ENCODE measurements at regions not wholly inside any gene's neighbourhood (a gene's known extent, or its start where the extent isn't known, plus 50 kb on each side); places are given as distances from the start of the nearest gene placed in this dataset.
"Not testable (repeated sequence)": the region's sequence is repeated elsewhere in the genome, so short reads cannot be mapped to it uniquely, and the experiment has no call there.

DNA sequence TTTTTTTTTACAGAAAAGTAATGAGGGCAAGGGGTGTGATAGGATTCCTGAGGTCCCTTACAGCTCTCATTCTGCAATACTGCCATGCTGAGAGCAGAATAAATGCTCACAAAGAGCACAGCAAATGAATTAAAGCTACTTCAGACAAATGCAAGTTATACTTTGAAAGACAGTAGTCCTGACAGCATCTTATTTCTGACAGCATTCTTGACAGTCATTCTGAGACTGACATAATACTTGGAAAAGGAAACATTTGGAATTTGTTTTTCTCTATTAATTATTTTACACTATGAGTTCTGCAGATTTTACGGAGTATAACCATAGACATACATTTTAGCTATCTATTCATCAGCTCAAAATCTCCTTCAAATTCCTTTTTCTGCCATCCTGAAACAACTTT is 935.2 kb upstream of the FAM98A start:
- DNase-seq (ENCODE audit: extremely low read depth, insufficient read length): no peak
- Histone ChIP-seq H3K4me3 (replicated peaks; ENCODE audit: low read depth, low read length) (no peak overlapping the region), H3K27me3 (replicated peaks; ENCODE audit: control insufficient read depth, insufficient read depth, low read length) (no peaks in the 10 kb centered on the region), H3K36me3 (ENCODE audit: control insufficient read depth, insufficient read depth, low read length) (no peaks in the 10 kb centered on the region)
- TF ChIP-seq, protein P1, sequence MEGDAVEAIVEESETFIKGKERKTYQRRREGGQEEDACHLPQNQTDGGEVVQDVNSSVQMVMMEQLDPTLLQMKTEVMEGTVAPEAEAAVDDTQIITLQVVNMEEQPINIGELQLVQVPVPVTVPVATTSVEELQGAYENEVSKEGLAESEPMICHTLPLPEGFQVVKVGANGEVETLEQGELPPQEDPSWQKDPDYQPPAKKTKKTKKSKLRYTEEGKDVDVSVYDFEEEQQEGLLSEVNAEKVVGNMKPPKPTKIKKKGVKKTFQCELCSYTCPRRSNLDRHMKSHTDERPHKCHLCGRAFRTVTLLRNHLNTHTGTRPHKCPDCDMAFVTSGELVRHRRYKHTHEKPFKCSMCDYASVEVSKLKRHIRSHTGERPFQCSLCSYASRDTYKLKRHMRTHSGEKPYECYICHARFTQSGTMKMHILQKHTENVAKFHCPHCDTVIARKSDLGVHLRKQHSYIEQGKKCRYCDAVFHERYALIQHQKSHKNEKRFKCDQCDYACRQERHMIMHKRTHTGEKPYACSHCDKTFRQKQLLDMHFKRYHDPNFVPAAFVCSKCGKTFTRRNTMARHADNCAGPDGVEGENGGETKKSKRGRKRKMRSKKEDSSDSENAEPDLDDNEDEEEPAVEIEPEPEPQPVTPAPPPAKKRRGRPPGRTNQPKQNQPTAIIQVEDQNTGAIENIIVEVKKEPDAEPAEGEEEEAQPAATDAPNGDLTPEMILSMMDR (IDR thresholded peaks at IDR 0.05; ENCODE audit: insufficient read depth, low read length, poor library complexity, severe bottlenecking): no peak

DNA sequence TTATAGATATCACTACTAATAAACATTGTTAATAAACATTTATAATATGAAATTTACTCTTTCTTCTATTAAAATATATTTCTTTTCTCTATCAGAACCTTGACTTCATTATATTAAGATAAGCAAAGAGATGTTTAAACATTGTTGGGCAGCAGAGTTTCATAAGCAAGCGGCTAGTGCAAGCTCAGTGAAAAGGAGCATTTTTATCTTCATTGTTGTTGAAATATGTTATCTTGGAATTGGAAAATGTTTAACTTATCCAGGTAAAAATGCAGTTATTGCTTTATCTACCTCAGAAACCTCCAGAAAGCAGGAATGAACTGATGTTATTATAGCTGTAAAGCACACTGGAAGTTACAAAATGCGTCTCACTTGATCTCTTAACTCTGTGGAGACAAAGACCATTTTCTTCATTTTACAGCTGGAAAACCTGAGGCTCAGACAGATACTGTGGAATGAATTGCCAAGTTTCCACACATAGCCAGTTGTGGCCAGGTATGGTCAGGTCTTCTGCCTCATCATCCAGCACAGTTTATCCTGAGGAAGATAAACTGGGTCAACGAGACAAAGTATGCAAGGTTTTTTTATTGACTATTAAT is 934.6 kb upstream of the FAM98A start:
- Histone ChIP-seq H3K4me3 (replicated peaks; ENCODE audit: low read depth, low read length) (no peak overlapping the region), H3K36me3 (ENCODE audit: control insufficient read depth, insufficient read depth, low read length) (no peaks in the 10 kb centered on the region), H3K27me3 (replicated peaks; ENCODE audit: control insufficient read depth, insufficient read depth, low read length) (no peaks in the 10 kb centered on the region)
- TF ChIP-seq, protein P1 (IDR thresholded peaks at IDR 0.05; ENCODE audit: insufficient read depth, low read length, poor library complexity, severe bottlenecking): no peak
- no peak for DNase-seq (ENCODE audit: extremely low read depth, insufficient read length)

DNA sequence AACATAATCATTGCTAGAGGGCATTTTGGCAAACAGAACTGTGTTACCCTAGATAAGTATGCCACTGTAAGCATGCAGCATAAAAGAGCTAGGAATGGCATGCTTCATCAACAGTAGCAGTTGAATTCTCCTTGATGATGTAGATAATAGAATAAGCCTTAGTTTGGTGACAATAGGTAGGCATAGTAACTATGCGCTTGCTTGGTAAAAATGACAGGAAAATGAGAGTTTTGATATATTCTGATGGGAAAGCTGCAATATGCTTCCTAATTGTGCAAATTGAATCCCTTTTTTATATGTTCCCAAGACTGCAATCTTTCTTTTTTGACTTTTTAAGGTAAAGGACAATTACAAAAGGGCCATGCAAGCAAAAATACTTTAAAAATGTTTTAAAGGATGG is 930.9 kb upstream of the FAM98A start:
- DNase-seq (ENCODE audit: extremely low read depth, insufficient read length): no peak
- H3K36me3 ChIP-seq (ENCODE audit: control insufficient read depth, insufficient read depth, low read length): no peaks in the 10 kb centered on the region
- TF ChIP-seq, protein P1 (IDR thresholded peaks at IDR 0.05; ENCODE audit: insufficient read depth, low read length, poor library complexity, severe bottlenecking): no peak
- no peak overlapping the region for H3K4me3 ChIP-seq (replicated peaks; ENCODE audit: low read depth, low read length)
- H3K27me3 ChIP-seq (replicated peaks; ENCODE audit: control insufficient read depth, insufficient read depth, low read length): no peaks in the 10 kb centered on the region

DNA sequence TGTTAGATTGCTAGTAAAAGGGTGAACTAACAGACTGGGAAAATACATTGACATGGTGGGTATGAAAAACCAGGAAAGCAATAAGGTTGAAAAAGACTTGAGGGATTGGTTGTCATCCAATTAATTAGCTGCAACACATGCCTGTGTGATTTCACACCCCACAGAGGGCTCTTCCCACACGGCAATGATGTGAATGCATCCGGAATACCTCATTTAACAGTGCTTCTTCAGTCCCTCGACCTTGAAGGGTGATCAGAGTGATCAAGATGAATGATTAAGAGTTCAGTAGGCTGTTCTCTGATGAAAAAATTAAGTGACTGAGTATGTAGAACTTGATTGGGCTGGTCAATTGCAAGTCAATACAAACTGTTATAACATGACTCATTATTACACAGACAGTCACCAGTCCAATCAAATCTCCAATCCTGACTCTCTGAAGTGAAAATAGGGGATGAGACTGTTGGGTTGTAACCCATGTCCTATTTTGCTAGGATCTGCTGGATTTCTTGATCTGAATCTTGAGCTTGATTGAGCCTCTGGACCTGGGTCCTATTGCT is 924.9 kb upstream of the FAM98A start:
- no peak for DNase-seq (ENCODE audit: extremely low read depth, insufficient read length)
- Histone ChIP-seq H3K4me3 (replicated peaks; ENCODE audit: low read depth, low read length) (no peak overlapping the region), H3K36me3 (ENCODE audit: control insufficient read depth, insufficient read depth, low read length) (no peaks in the 10 kb centered on the region), H3K27me3 (replicated peaks; ENCODE audit: control insufficient read depth, insufficient read depth, low read length) (no peaks in the 10 kb centered on the region)
- TF ChIP-seq, protein P1 (IDR thresholded peaks at IDR 0.05; ENCODE audit: insufficient read depth, low read length, poor library complexity, severe bottlenecking): no peak

DNA sequence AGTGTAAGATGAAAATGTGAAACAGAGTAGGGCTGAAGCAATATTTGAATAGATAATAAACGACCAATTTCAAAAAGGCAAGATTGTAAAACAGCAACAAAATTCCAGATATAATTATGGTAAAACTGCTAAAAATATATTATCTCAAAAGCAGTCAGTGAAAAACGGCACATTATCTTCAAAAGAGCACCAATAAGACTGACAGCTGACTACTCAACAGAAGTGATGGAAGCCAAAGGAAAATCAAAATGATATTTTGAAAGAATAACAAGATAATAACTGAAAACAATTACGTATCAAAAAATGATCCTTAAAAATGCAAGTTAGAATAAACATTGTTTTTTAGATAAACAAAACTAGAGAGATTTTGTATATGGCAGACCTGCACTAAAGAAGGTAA is 920.6 kb upstream of the FAM98A start:
- no peaks in the 10 kb centered on the region for H3K27me3 ChIP-seq (replicated peaks; ENCODE audit: control insufficient read depth, insufficient read depth, low read length)
- no peaks in the 10 kb centered on the region for H3K36me3 ChIP-seq (ENCODE audit: control insufficient read depth, insufficient read depth, low read length)
- TF ChIP-seq, protein P1 (IDR thresholded peaks at IDR 0.05; ENCODE audit: insufficient read depth, low read length, poor library complexity, severe bottlenecking): no peak

DNA sequence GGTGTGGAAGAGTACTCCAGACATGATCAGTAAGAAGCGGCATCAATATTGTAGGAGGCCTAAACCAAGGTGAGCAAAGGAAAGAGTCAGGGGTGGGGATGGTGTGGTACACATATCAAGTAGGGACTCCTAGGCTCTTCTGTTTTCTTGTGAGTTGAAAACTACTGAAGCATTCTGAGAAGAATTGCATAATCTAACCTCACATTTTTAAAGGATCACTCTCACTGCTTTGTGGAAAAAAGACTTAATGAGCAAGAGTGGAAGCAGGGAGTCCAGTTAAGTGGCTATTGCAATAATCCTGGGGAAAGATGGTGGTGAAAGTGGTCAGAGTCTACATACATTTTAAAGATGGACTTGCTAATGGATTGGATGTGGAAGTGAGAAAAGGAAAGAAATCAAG is 899.5 kb upstream of the FAM98A start:
- H3K36me3 ChIP-seq (ENCODE audit: control insufficient read depth, insufficient read depth, low read length): no peaks in the 10 kb centered on the region
- DNase-seq (ENCODE audit: extremely low read depth, insufficient read length): no peak

More for the DNA sequence above, 920.6 kb upstream of the FAM98A start:
- DNase-seq (ENCODE audit: extremely low read depth, insufficient read length): no peak
- no peak overlapping the region for H3K4me3 ChIP-seq (replicated peaks; ENCODE audit: low read depth, low read length)

DNA sequence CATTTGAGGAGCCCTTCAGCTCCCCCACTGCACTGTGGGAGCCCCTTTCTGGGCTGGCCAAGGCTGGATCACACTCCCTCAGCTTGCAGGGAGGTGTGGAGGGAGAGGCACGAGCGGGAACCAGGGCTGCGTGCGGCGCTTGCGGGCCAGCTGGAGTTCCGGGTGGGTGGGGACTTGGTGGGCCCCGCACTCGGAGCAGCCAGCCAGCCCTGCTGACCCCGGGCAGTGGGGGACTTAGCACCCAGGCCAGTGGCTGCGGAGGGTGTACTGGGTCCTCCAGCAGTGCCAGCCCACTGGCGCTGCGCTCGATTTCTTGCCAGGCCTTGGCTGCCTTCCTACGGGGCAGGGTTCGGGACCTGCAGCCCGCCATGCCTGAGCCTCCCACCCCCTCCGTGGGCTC is 895.1 kb upstream of the FAM98A start:
- H3K27me3 ChIP-seq (replicated peaks; ENCODE audit: control insufficient read depth, insufficient read depth, low read length); H3K36me3 ChIP-seq (ENCODE audit: control insufficient read depth, insufficient read depth, low read length); DNase-seq (ENCODE audit: extremely low read depth, insufficient read length); H3K4me3 ChIP-seq (replicated peaks; ENCODE audit: low read depth, low read length): not testable (repeated sequence)

More for the DNA sequence above, 899.5 kb upstream of the FAM98A start:
- H3K27me3 ChIP-seq (replicated peaks; ENCODE audit: control insufficient read depth, insufficient read depth, low read length): no peaks in the 10 kb centered on the region
- TF ChIP-seq, protein P1 (IDR thresholded peaks at IDR 0.05; ENCODE audit: insufficient read depth, low read length, poor library complexity, severe bottlenecking): no peak
- H3K4me3 ChIP-seq (replicated peaks; ENCODE audit: low read depth, low read length): no peak overlapping the region

Measured in GM06990 (cell line).